ENCODE measurements at regions not wholly inside any gene's neighbourhood (a gene's known extent, or its start where the extent isn't known, plus 50 kb on each side); places are given as distances from the start of the nearest gene placed in this dataset.

DNA sequence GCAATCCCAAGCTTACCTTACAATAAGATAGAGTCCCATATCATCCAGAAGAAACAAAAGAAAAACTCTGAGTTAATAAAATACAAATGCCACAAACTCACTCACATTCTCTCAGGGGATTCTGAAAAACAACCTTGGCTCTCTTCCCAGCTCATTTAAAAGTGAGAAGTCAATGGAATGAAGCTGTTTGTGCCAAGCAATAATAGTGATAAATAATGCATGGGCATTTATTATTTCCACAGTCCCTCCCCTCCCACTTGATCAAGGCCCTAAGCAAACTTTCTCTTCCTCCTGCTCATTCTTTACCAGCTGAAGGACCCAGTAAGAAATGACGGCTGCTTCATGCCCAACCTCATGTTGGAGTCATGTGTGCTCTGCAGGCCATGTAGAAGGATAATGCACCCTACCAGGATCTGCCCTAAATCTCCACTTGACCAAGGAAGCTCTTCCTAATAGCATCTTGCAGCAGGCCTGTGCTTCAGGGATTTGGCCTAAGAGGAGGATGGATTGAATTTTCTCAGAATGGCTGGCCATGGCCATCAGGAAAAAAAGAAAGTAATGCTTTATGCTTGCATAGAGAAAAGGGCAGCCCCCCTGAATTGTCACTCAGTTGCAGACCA is 451.3 kb downstream of the GPAM start:
- DNase-seq (no peak), ATAC-seq (ENCODE audit: poor library complexity) (no peak)
- intact Hi-C loops (cut with DNase I), result no loop called here

DNA sequence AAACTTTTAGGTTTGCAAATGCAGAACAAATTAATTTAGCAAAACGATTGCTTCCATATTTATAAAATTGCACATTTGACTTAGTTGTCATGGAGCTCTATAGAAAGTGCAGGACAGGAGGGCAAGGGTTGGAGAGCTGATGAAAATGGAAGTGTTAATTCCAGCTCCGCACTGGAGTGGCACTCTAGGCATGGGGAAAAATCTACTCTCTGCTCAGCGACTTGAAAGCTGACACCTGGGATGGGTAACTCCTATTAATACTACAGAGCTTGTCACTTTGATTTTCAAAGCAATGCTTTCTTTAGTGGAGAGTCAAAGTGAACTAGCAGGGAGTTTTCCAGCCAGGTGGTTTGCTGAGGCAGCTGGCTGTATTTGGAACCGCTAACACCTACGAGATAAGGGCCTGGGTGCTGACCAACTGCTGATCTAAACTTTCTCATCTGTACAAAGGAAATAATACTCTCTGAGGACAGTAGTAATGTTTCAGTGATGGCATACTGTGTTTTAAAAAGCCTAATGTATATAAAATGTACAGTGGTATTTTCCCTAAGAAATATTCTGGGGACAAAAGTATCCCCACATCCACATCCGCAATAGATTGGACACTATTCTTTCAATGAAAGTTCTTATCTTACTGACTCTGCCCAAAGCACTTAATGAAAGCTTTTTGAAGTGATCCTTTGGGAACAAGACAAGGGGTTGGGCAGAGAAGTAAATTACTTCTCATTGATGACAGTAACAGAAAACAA is 444.3 kb downstream of the GPAM start:
- ATAC-seq (ENCODE audit: poor library complexity) (no peak), DNase-seq (no peak)
- intact Hi-C loops (cut with DNase I), result no loop called here

- intact Hi-C loops (cut with DNase I), result no loop called here
- DNase-seq (no peak), ATAC-seq (ENCODE audit: poor library complexity) (no peak)
These were observed 443.8 kb downstream of the GPAM start for GRCh38 chr10:111739874-111740139.

DNA sequence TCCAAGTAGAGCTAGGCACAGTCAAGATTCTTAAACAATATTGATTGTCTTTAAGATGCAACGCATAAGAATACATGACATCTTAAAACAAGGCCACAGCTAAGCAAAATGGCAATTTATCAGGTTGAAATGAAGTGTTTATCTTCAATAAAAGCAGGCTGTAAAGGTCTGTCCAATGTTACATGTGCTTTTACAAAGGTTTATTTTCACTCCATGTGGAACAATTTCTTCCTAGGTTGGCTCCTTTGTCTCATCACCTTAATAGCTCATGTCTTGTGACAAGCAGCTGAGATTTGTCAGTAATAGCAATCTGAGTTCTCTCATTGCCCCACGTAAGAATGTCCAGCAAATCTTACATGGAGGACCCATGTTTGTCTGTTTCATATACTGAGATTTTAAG is 437.6 kb downstream of the GPAM start:
- intact Hi-C loops (cut with DNase I), result no loop called here
- ATAC-seq (ENCODE audit: poor library complexity) (no peak), DNase-seq (no peak)

GRCh38 chr10:111747751-111748150 is 435.8 kb downstream of the GPAM start:
- intact Hi-C loops (cut with DNase I), result no loop called here
- no peak for DNase-seq
- no peak for ATAC-seq (ENCODE audit: poor library complexity)

- intact Hi-C loops (cut with DNase I), result no loop called here
- ATAC-seq (ENCODE audit: poor library complexity) (no peak), DNase-seq (no peak)
These were observed 435.4 kb downstream of the GPAM start for GRCh38 chr10:111748184-111748583.

- no peak for DNase-seq
- intact Hi-C loops (cut with DNase I), result loop anchor here (10.0 kb wide), 1 partner anchor 564 kb away; no protein-coding TSS in a partner anchor
- no peak for ATAC-seq (ENCODE audit: poor library complexity)
These were observed 433.3 kb downstream of the GPAM start for GRCh38 chr10:111750165-111750849.

- intact Hi-C loops (cut with DNase I), result loop anchor here (5.0 to 10.0 kb wide), 2 partner anchors 381 to 558 kb away; no protein-coding TSS in a partner anchor
- ATAC-seq (ENCODE audit: poor library complexity) (peak; percentile 43), DNase-seq (no peak)
These were observed 427.1 kb downstream of the GPAM start for GRCh38 chr10:111756217-111757061.

DNA sequence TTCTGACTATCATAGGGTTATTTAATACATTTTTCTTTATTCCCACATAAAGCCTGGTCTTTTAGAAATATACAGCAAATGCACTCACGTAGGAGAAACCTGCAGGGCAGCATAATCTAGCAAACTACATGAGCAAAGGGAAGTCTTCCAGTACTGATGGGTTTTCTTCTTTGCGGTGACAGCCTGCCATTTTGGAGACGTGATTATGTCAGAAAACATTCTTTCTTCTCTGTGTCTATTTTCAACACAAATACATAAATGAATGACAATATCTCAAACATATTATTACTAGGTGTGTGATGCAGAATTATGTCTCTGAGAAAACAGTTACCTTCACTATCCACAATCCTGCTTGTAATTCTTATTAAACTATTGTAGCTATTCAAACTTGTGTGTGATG is 425.0 kb downstream of the GPAM start:
- intact Hi-C loops (cut with DNase I), result loop anchor here (5.0 to 10.0 kb wide), 2 partner anchors 379 to 556 kb away; no protein-coding TSS in a partner anchor
- no peak for DNase-seq
- ATAC-seq (ENCODE audit: poor library complexity), result no peak

GRCh38 chr10:111762114-111762513 is 421.5 kb downstream of the GPAM start:
- intact Hi-C loops (cut with DNase I), result no loop called here
- ATAC-seq (ENCODE audit: poor library complexity), result no peak
- no peak for DNase-seq

DNA sequence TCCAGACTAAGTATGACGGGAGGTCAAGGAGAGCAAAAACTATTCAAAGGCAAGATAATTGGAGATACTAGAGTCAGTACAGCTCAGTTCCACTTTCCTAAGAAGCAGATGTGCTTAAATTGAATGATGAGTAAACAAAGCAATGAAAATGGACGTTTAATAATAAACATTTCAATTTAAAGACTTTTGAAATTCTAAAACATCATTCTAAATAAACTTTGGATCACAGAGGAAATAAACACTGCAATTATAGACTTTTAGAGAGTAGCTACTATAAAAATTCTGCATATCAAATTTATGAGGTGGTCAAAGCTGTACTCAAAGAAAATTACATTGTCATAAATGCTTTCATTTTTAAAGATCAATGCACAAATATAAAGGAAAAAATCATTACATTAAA is 418.3 kb downstream of the GPAM start:
- intact Hi-C loops (cut with DNase I), result no loop called here
- ATAC-seq (ENCODE audit: poor library complexity) (no peak), DNase-seq (no peak)

GRCh38 chr10:111766464-111766863 is 417.1 kb downstream of the GPAM start:
- intact Hi-C loops (cut with DNase I), result no loop called here
- DNase-seq, result no peak
- no peak for ATAC-seq (ENCODE audit: poor library complexity)

GRCh38 chr10:111767661-111768060 is 415.9 kb downstream of the GPAM start:
- no peak for DNase-seq
- ATAC-seq (ENCODE audit: poor library complexity), result no peak
- intact Hi-C loops (cut with DNase I), result no loop called here

GRCh38 chr10:111773950-111774349 is 409.6 kb downstream of the GPAM start:
- no peak for ATAC-seq (ENCODE audit: poor library complexity)
- no peak for DNase-seq
- intact Hi-C loops (cut with DNase I), result no loop called here

- ATAC-seq (ENCODE audit: poor library complexity) (no peak), DNase-seq (no peak)
- intact Hi-C loops (cut with DNase I), result no loop called here
These were observed 409.1 kb downstream of the GPAM start for GRCh38 chr10:111774486-111774885.

DNA sequence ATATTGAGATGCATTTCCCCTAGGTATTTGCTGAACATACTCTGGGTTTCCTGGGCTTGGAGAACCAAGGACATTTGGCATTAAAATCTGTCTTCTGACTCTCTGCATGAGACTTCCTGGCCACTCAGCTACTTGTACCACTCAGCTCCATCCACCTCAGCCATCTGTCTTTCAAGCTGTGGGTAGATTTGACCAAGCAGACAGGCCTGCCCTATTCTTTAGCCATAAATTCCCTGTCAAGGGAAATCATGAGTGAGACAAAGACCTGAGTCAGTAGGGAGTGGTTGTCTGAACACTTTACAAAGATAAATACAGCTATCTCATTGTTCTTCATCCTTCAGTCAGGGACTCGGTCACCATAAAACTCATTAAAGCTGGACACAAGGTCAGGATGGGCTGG is 399.1 kb downstream of the GPAM start:
- no peak for DNase-seq
- no peak for ATAC-seq (ENCODE audit: poor library complexity)
- intact Hi-C loops (cut with DNase I), result no loop called here

- DNase-seq (no peak), ATAC-seq (ENCODE audit: poor library complexity) (no peak)
- intact Hi-C loops (cut with DNase I), result no loop called here
These were observed 398.6 kb downstream of the GPAM start for GRCh38 chr10:111784946-111785465.

DNA sequence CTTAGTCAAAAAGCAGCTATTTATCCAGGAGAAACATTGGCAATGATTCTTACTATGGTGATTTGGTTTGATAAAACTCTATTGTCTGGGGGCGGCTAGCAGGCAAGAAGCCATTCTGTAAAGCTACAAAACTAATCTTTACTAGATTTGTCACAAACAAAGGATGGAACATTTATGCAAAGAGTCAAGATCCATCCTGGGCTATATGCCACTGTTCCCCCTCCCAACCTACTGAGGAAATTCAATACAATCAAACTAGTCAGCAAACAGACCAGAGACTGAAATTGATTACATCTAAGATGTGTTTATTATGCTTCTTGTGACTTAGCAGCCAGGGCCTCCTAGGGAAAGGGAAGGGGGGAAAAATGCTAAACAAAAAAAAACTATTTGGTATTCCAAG is 397.6 kb downstream of the GPAM start:
- DNase-seq (no peak), ATAC-seq (ENCODE audit: poor library complexity) (no peak)
- intact Hi-C loops (cut with DNase I), result no loop called here

DNA sequence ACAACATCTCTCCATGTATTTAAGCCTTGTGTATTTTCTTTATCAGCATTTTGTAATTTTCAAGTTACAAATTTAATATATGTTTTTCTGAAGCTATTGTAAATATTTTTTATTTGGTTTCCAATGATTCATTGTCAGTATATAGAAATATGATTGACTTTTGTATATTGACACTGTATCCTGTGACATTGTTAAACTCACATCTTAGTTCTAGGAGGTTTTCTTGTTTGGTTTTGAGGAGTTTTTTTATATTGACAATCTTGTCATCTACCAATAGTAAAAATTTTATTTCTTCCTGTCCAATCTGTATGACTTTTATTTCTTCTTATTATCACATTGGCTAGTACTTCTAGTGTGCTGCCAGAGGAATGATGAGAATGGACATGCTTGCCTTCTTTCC is 393.7 kb downstream of the GPAM start:
- ATAC-seq (ENCODE audit: poor library complexity), result no peak
- DNase-seq, result no peak
- intact Hi-C loops (cut with DNase I), result no loop called here

Data from Right ventricle myocardium superior (tissue), 1 donor.